ENCODE measurements at regions not wholly inside any gene's neighbourhood (a gene's known extent, or its start where the extent isn't known, plus 50 kb on each side); places are given as distances from the start of the nearest gene placed in this dataset.
"Not testable (repeated sequence)": the region's sequence is repeated elsewhere in the genome, so short reads cannot be mapped to it uniquely, and the experiment has no call there.

DNA sequence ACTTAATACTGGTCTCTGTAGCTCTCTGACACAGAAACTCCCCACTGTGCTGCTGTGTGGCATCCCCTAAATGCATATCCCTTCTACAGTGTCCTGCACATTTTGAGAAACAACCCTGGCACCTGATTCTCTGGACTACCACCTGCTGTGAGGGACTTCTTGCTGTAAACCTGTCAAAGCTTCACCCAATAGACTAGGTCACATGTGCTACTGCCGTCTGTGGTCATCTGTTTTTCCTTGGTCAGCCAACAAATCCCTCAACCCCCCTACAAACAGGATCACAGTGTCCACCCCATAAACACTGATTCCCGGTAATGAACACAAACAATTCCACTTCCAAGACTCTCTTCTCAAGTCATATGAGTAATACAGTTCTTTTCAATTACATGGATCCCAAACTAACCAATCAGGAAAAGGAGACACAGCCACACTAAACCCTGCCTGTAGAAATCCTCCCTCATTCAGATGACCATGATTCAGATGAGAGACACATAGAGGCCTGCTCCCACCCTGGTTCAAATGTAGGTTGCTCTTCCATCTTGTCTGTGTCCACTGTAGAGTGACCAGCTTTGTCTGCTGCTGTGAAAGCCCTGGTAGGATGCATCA is 1157.4 kb downstream of the RPIA start:
- peaks cover 30% of the 10 kb centered on the region for H3K9me3 ChIP-seq (ENCODE audit: control insufficient read depth, insufficient read depth, low read length)
- no peak for DNase-seq (ENCODE audit: low read depth, low spot score)
- POLR2A ChIA-PET, result no interaction called here
- TF ChIP-seq, protein P1, sequence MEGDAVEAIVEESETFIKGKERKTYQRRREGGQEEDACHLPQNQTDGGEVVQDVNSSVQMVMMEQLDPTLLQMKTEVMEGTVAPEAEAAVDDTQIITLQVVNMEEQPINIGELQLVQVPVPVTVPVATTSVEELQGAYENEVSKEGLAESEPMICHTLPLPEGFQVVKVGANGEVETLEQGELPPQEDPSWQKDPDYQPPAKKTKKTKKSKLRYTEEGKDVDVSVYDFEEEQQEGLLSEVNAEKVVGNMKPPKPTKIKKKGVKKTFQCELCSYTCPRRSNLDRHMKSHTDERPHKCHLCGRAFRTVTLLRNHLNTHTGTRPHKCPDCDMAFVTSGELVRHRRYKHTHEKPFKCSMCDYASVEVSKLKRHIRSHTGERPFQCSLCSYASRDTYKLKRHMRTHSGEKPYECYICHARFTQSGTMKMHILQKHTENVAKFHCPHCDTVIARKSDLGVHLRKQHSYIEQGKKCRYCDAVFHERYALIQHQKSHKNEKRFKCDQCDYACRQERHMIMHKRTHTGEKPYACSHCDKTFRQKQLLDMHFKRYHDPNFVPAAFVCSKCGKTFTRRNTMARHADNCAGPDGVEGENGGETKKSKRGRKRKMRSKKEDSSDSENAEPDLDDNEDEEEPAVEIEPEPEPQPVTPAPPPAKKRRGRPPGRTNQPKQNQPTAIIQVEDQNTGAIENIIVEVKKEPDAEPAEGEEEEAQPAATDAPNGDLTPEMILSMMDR (IDR thresholded peaks at IDR 0.05; ENCODE audit: low read depth, low read length), result no peak
- CTCF ChIA-PET, result no interaction called here
- H3K4me3 ChIP-seq (ENCODE audit: low read depth, low read length), result no peak overlapping the region
- no peaks in the 10 kb centered on the region for H3K27me3 ChIP-seq (ENCODE audit: control insufficient read depth, insufficient read depth, low read length)
- no peak overlapping the region for H3K27ac ChIP-seq (ENCODE audit: low read depth, low read length)

DNA sequence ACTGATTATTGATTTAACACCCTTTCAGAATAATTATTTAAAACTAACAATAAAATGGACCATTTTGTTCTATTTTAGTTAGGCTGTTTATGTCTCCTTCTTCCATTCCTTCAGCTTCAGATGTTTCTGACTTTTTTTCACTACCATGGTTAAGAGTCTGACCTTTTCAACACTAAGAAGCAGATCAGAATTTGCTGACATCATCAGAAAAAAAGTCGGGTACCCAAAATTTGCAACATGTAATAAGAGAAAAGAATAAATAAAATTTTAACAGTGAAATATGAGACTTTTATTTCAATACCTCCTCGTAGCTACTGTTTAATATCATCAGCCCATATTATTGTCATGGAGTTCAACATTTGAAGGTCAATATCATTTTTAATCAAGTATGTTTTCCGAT is 1158.3 kb downstream of the RPIA start:
- POLR2A ChIA-PET, result no interaction called here
- CTCF ChIA-PET, result no interaction called here
- Histone ChIP-seq H3K9me3 (ENCODE audit: control insufficient read depth, insufficient read depth, low read length) (peaks cover 22% of the 10 kb centered on the region; the same call in 1 of the 2 replicates), H3K27me3 (ENCODE audit: control insufficient read depth, insufficient read depth, low read length) (no peaks in the 10 kb centered on the region), H3K4me3 (ENCODE audit: low read depth, low read length) (no peak overlapping the region), H3K27ac (ENCODE audit: low read depth, low read length) (no peak overlapping the region)
- TF ChIP-seq, protein P1 (IDR thresholded peaks at IDR 0.05; ENCODE audit: low read depth, low read length), result no peak
- no peak for DNase-seq (ENCODE audit: low read depth, low spot score)

DNA sequence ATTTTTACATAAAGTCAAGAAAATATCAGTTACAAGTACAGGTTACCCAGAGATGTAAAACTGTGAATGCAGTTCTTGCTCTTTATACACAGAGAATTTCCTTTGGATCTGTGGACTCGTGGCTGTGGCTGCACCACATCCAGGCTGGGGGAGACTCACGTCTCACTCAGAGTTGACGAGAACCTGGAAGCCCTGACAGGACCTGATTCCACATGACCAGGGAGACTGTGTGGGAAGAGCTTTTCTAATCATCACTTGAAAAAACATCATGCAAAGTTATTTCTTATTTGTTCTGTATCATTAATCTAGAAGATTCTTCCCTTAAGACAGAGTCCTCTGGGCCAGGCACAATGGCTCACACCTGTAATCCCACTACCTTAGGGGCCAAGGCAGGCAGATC is 1159.0 kb downstream of the RPIA start:
- H3K27me3 ChIP-seq (ENCODE audit: control insufficient read depth, insufficient read depth, low read length), result no peaks in the 10 kb centered on the region
- peaks cover 21% of the 10 kb centered on the region; the same call in 1 of the 2 replicates for H3K9me3 ChIP-seq (ENCODE audit: control insufficient read depth, insufficient read depth, low read length)
- TF ChIP-seq, protein P1 (IDR thresholded peaks at IDR 0.05; ENCODE audit: low read depth, low read length), result no peak
- ChIA-PET CTCF (no interaction called here), POLR2A (no interaction called here)
- H3K4me3 ChIP-seq (ENCODE audit: low read depth, low read length), result no peak overlapping the region
- no peak for DNase-seq (ENCODE audit: low read depth, low spot score)
- no peak overlapping the region for H3K27ac ChIP-seq (ENCODE audit: low read depth, low read length)

DNA sequence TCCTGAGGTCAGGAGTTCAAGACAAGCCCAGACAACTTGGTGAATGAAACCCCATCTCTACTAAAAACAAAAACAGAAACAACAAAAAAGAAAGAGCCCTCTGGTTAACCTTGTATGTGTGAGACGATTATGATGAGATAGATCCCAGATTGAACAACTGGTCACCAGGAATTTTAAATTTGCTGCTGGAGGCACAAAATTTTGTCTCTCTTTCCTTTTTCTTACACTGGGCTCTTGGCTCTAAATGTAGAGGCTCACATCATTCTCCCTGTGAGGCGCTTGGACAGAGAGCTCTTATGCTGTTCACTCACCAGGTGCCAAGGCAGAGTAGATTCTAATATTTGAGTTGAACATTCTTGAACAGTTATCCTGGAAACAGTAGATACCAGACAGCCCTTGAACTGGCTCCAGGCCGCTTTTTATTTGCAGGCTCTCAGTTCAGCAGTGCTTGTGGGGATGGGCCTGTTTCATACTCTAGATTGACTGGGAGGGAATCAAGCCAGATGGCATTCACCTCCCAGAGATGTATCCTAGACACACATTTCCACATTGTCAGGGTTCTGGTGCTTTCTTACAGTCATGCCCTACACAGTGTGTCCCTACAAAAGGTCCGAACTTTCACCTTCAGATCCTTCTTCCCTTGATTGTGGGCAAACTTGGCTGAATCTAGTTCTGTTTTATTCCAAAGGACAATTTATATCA is 1159.6 kb downstream of the RPIA start:
- CTCF ChIA-PET, result no interaction called here
- no peak for DNase-seq (ENCODE audit: low read depth, low spot score)
- peaks cover 20% of the 10 kb centered on the region; the same call in 1 of the 2 replicates for H3K9me3 ChIP-seq (ENCODE audit: control insufficient read depth, insufficient read depth, low read length)
- no peak overlapping the region for H3K4me3 ChIP-seq (ENCODE audit: low read depth, low read length)
- H3K27ac ChIP-seq (ENCODE audit: low read depth, low read length), result no peak overlapping the region
- POLR2A ChIA-PET, result no interaction called here
- TF ChIP-seq, protein P1 (IDR thresholded peaks at IDR 0.05; ENCODE audit: low read depth, low read length), result no peak
- H3K27me3 ChIP-seq (ENCODE audit: control insufficient read depth, insufficient read depth, low read length), result no peaks in the 10 kb centered on the region

DNA sequence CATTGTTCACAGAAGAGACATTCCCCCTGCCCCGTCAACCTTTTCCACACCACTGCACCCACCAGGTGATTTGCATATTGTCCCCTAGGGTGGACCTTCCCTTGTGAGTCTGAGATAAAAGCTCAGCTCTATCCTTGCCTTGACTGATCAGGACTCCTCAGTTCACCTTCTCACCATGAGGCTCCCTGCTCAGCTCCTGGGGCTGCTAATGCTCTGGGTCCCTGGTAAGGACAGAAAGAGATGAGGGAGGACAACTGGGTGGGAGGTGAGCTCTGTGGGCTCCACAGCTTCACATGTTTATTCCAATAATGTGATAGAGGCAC is 1160.1 kb downstream of the RPIA start:
- Histone ChIP-seq H3K4me3 (ENCODE audit: low read depth, low read length) (no peak overlapping the region), H3K9me3 (ENCODE audit: control insufficient read depth, insufficient read depth, low read length) (peaks cover 20% of the 10 kb centered on the region; the same call in 1 of the 2 replicates), H3K27ac (ENCODE audit: low read depth, low read length) (no peak overlapping the region), H3K27me3 (ENCODE audit: control insufficient read depth, insufficient read depth, low read length) (no peaks in the 10 kb centered on the region)
- DNase-seq (ENCODE audit: low read depth, low spot score), result no peak
- ChIA-PET POLR2A (no interaction called here), CTCF (no interaction called here)
- TF ChIP-seq, protein P1 (IDR thresholded peaks at IDR 0.05; ENCODE audit: low read depth, low read length), result no peak

DNA sequence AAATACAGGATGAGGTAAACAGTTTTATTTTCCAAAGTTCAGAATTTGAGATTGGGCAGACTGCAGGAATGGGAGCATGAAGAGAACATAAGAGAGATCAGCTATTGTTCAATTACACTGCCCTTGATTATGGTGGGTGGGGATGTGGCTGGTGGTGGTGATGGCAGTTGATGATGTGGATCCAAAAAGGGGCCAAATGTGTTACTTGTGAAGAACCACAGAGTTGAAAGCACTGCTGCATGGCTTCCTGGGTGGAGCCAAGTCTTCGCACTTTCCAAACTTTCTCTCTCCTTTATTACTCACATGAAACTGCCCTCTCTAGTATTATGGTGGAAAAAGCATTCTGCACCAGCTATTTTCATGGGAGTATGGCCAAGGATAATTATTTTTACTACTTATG is 1162.0 kb downstream of the RPIA start:
- H3K4me3 ChIP-seq (ENCODE audit: low read depth, low read length); H3K27ac ChIP-seq (ENCODE audit: low read depth, low read length); DNase-seq (ENCODE audit: low read depth, low spot score); POLR2A ChIA-PET; H3K27me3 ChIP-seq (ENCODE audit: control insufficient read depth, insufficient read depth, low read length); CTCF ChIA-PET: not testable (repeated sequence)
- peaks cover 17% of the 10 kb centered on the region; the same call in 1 of the 2 replicates for H3K9me3 ChIP-seq (ENCODE audit: control insufficient read depth, insufficient read depth, low read length)

DNA sequence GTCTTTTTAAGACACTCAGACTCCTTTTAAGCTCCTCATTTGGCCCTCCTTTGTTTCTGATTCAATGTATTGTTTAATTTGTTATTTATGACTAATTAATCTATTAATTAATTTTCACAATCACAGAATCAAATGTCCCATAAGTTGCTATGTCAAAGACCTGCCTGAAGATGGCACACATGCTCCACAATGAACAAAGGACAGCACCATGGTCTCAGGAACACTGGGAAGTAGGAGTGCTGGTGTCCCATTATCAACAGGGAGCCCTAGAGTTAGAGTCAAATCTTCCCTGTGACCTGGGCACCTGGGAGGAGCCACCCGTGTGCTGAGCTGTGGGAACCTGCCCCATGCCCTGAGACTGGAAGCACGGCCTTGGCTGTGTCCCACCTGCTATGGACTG is 1164.3 kb downstream of the RPIA start:
- not testable (repeated sequence) for H3K4me3 ChIP-seq (ENCODE audit: low read depth, low read length); H3K9me3 ChIP-seq (ENCODE audit: control insufficient read depth, insufficient read depth, low read length); DNase-seq (ENCODE audit: low read depth, low spot score)

DNA sequence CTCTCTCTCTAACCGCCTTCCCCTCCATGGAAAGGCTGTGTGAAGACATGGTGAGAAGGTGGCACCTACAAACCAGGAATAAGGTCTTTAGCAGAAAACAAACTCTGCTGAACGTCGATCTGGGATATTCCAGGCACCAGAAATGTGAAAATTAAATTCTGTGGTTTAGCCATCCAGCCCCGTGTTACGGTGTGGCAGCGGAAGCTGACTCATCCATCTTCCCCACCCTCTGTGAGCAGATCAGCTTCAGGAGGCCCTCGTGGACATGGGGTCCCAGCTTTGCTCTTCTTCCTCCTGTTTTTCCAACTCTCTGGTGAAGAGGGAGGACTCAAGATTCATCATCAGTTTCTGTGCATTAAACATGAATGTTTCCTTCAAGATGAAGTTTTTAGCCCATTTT is 1164.8 kb downstream of the RPIA start:
- POLR2A ChIA-PET; H3K27ac ChIP-seq (ENCODE audit: low read depth, low read length); DNase-seq (ENCODE audit: low read depth, low spot score); H3K27me3 ChIP-seq (ENCODE audit: control insufficient read depth, insufficient read depth, low read length); CTCF ChIA-PET; H3K4me3 ChIP-seq (ENCODE audit: low read depth, low read length); H3K9me3 ChIP-seq (ENCODE audit: control insufficient read depth, insufficient read depth, low read length): not testable (repeated sequence)

More for the DNA sequence above, 1164.3 kb downstream of the RPIA start:
- H3K27me3 ChIP-seq (ENCODE audit: control insufficient read depth, insufficient read depth, low read length); POLR2A ChIA-PET; H3K27ac ChIP-seq (ENCODE audit: low read depth, low read length); CTCF ChIA-PET: not testable (repeated sequence)
